ENCODE measurements at regions not wholly inside any gene's neighbourhood (a gene's known extent, or its start where the extent isn't known, plus 50 kb on each side); places are given as distances from the start of the nearest gene placed in this dataset.

- 67% methylated on average over 2 of the region's 4 CpGs for WGBS (ENCODE audit: insufficient coverage)
- Mint-ChIP-seq H3K36me3 (no peaks in the 10 kb centered on the region), H3K4me1 (peaks cover 18 to 19% of the 10 kb centered on the region in 2 donors), H3K27ac (peak overlapping the region; percentile 27 to 70), H3K27me3 (ENCODE audit: low read depth in 2 of 2) (peaks cover 0 to 2% of the 10 kb centered on the region in 2 donors), H3K9me3 (no peaks in the 10 kb centered on the region), H3K4me3 (peak overlapping the region; percentile 43)
- Histone ChIP-seq H3K27me3 (ENCODE audit: control insufficient read depth, insufficient read depth, low read length) (no peaks in the 10 kb centered on the region), H3K9me3 (ENCODE audit: control insufficient read depth, insufficient read depth, low read length) (no peaks in the 10 kb centered on the region), H3K4me3 (ENCODE audit: low read length) (no peak overlapping the region), H3K36me3 (ENCODE audit: control insufficient read depth, insufficient read depth, low read length) (no peaks in the 10 kb centered on the region), H3K27ac (ENCODE audit: low read length) (peak overlapping the region; percentile 28), H3K4me1 (ENCODE audit: control insufficient read depth, insufficient read depth, low read length) (peaks cover 18% of the 10 kb centered on the region)
- TF ChIP-seq CTCF (IDR thresholded peaks at IDR 0.05) = no peak
- ATAC-seq (no peak), DNase-seq (peak in 1 of 2 donors; percentile 44)
- intact Hi-C loops (cut with micrococcal nuclease) = no loop called here
Observed at GRCh38 chr12:92210071-92210470, 64.4 kb upstream of the BTG1 start.

- peaks cover 18% of the 10 kb centered on the region for H3K4me1 ChIP-seq (ENCODE audit: control insufficient read depth, insufficient read depth, low read length)
- Mint-ChIP-seq H3K27me3 (ENCODE audit: low read depth in 2 of 2) (peaks cover 0 to 2% of the 10 kb centered on the region in 2 donors), H3K4me3 (peak overlapping the region; percentile 69), H3K4me1 (peaks cover 17 to 19% of the 10 kb centered on the region in 2 donors), H3K27ac (peak overlapping the region; percentile 76 to 85), H3K36me3 (no peaks in the 10 kb centered on the region), H3K9me3 (no peaks in the 10 kb centered on the region)
- H3K4me3 ChIP-seq (ENCODE audit: low read length) = no peak overlapping the region
- no peaks in the 10 kb centered on the region for H3K36me3 ChIP-seq (ENCODE audit: control insufficient read depth, insufficient read depth, low read length)
- no peaks in the 10 kb centered on the region for H3K27me3 ChIP-seq (ENCODE audit: control insufficient read depth, insufficient read depth, low read length)
- WGBS (ENCODE audit: insufficient coverage) = 7% methylated on average over 6 of the region's 6 CpGs
- peak; percentile 91 to 96 (median 93) for ATAC-seq
- no peak for TF ChIP-seq CTCF (IDR thresholded peaks at IDR 0.05)
- peak in 1 of 2 donors; percentile 73 for DNase-seq
- peak overlapping the region; percentile 45 for H3K27ac ChIP-seq (ENCODE audit: low read length)
- H3K9me3 ChIP-seq (ENCODE audit: control insufficient read depth, insufficient read depth, low read length) = no peaks in the 10 kb centered on the region
- intact Hi-C loops (cut with micrococcal nuclease) = loop anchor here (5.0 kb wide), 1 partner anchor 194 kb away; no protein-coding TSS in a partner anchor
Observed at GRCh38 chr12:92208613-92209121, 63.0 kb upstream of the BTG1 start.

- Mint-ChIP-seq H3K4me3 (no peak overlapping the region), H3K36me3 (no peaks in the 10 kb centered on the region)
Observed at GRCh38 chr12:92206596-92206995, 61.0 kb upstream of the BTG1 start.

More at GRCh38 chr12:92206596-92206995, 61.0 kb upstream of the BTG1 start:
- Mint-ChIP-seq H3K9me3 (no peaks in the 10 kb centered on the region), H3K27ac (no peak overlapping the region), H3K4me1 (peaks cover 17 to 19% of the 10 kb centered on the region in 2 donors), H3K27me3 (ENCODE audit: low read depth in 2 of 2) (peaks cover 0 to 2% of the 10 kb centered on the region in 2 donors)
- intact Hi-C loops (cut with micrococcal nuclease) = loop anchor here (5.0 kb wide), 1 partner anchor 196 kb away; no protein-coding TSS in a partner anchor
- ATAC-seq (no peak), DNase-seq (no peak)
- WGBS (ENCODE audit: insufficient coverage) = 100% methylated on average over 1 of the region's 1 CpG
- TF ChIP-seq CTCF (IDR thresholded peaks at IDR 0.05) = no peak
- no peaks in the 10 kb centered on the region for H3K36me3 ChIP-seq (ENCODE audit: control insufficient read depth, insufficient read depth, low read length)
- no peaks in the 10 kb centered on the region for H3K27me3 ChIP-seq (ENCODE audit: control insufficient read depth, insufficient read depth, low read length)
- peaks cover 18% of the 10 kb centered on the region for H3K4me1 ChIP-seq (ENCODE audit: control insufficient read depth, insufficient read depth, low read length)
- H3K27ac ChIP-seq (ENCODE audit: low read length) = no peak overlapping the region
- H3K4me3 ChIP-seq (ENCODE audit: low read length) = no peak overlapping the region
- no peaks in the 10 kb centered on the region for H3K9me3 ChIP-seq (ENCODE audit: control insufficient read depth, insufficient read depth, low read length)

Data from natural killer cell (primary cell).